Sigmoid colon (tissue), 4 donors: ENCODE measurements at regions not wholly inside any gene's neighbourhood (a gene's known extent, or its start where the extent isn't known, plus 50 kb on each side); places are given as distances from the start of the nearest gene placed in this dataset.

Source experiments
- CTCF ChIP-seq, 4 experiments: fragments of 450-650 bp in 3 of 4; fragments of 200-600 bp in 1 of 4; IDR thresholded peaks; one replicate each; pipeline ENCODE4 v1.5.1; 2016 to 2019; ENCODE audit warnings: antibody characterized with exemption in 4 of 4, mild to moderate bottlenecking in 3 of 4, moderate library complexity in 2 of 4
- EP300 ChIP-seq, 4 donors: sonication (generic); formaldehyde crosslinking; IDR thresholded peaks; one replicate each; pipeline ENCODE4 v1.6.1; 2017; ENCODE audit warnings: antibody characterized with exemption in 4 of 4
- POLR2A ChIP-seq, 2 donors: fragments of 450-650 bp; IDR thresholded peaks; one replicate each; pipeline ENCODE4 v1.6.1; 2016; ENCODE audit warnings: antibody characterized with exemption in 2 of 2, mild to moderate bottlenecking in 2 of 2, moderate library complexity in 2 of 2

DNA sequence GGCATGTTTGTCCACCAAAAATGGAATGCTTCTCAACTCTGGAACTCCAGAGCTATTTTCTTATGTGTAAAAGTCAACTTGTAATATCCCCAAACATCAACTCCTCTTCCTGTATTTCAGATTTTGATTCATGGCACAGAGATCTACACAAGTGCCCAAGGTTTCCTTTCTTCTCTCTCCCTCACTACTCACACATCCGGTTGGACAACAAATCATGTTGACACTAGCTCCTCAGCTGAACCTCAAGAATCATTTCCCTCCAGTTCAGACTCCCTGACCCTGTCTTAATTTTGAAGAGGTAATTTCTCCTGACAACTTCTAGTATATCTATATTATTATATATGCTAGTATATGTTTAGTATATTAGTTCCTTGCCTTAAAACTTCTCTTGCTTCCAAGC is 485.4 kb upstream of the CCDC196 start:
- TF ChIP-seq CTCF (IDR thresholded peaks at IDR 0.05) (no peak), POLR2A (IDR thresholded peaks at IDR 0.05) (no peak), EP300 (IDR thresholded peaks at IDR 0.05) (no peak)
